ENCODE measurements at regions not wholly inside any gene's neighbourhood (a gene's known extent, or its start where the extent isn't known, plus 50 kb on each side); places are given as distances from the start of the nearest gene placed in this dataset.
"Not testable (repeated sequence)": the region's sequence is repeated elsewhere in the genome, so short reads cannot be mapped to it uniquely, and the experiment has no call there.

GRCh38 chr1:19591482-19592091, 52.5 kb upstream of the NBL1 start:
- in situ Hi-C loops (cut with HindIII; ENCODE audit: low pct_unique_long_range_greater_than_20kb, low sequenced_read_pairs), result no loop called here
- DNase-seq (ENCODE audit: low read depth), result no peak

- no peak for DNase-seq (ENCODE audit: low read depth)
- in situ Hi-C loops (cut with HindIII; ENCODE audit: low pct_unique_long_range_greater_than_20kb, low sequenced_read_pairs), result no loop called here
Observed at GRCh38 chr1:19585507-19585906, 58.6 kb upstream of the NBL1 start.

- DNase-seq (ENCODE audit: low read depth), result peak; percentile 16
- in situ Hi-C loops (cut with HindIII; ENCODE audit: low pct_unique_long_range_greater_than_20kb, low sequenced_read_pairs), result no loop called here
Observed at GRCh38 chr1:19582318-19582717, 61.8 kb upstream of the NBL1 start.

GRCh38 chr1:19581381-19581780, 62.7 kb upstream of the NBL1 start:
- no peak for DNase-seq (ENCODE audit: low read depth)
- in situ Hi-C loops (cut with HindIII; ENCODE audit: low pct_unique_long_range_greater_than_20kb, low sequenced_read_pairs), result no loop called here

GRCh38 chr1:19577561-19577960, 66.5 kb upstream of the NBL1 start:
- DNase-seq (ENCODE audit: low read depth), result no peak
- in situ Hi-C loops (cut with HindIII; ENCODE audit: low pct_unique_long_range_greater_than_20kb, low sequenced_read_pairs), result no loop called here

- in situ Hi-C loops (cut with HindIII; ENCODE audit: low pct_unique_long_range_greater_than_20kb, low sequenced_read_pairs), result no loop called here
- no peak for DNase-seq (ENCODE audit: low read depth)
Observed at GRCh38 chr1:19577036-19577435, 67.1 kb upstream of the NBL1 start.

- no peak for DNase-seq (ENCODE audit: low read depth)
- in situ Hi-C loops (cut with HindIII; ENCODE audit: low pct_unique_long_range_greater_than_20kb, low sequenced_read_pairs), result no loop called here
Observed at GRCh38 chr1:19569786-19570185, 74.3 kb upstream of the NBL1 start.

GRCh38 chr1:19567041-19567440, 77.1 kb upstream of the NBL1 start:
- no peak for DNase-seq (ENCODE audit: low read depth)
- in situ Hi-C loops (cut with HindIII; ENCODE audit: low pct_unique_long_range_greater_than_20kb, low sequenced_read_pairs), result no loop called here

- in situ Hi-C loops (cut with HindIII; ENCODE audit: low pct_unique_long_range_greater_than_20kb, low sequenced_read_pairs), result no loop called here
- DNase-seq (ENCODE audit: low read depth), result no peak
Observed at GRCh38 chr1:19564366-19564765, 79.0 kb upstream of the CAPZB start.

GRCh38 chr1:19563324-19564097, 78.2 kb upstream of the CAPZB start:
- DNase-seq (ENCODE audit: low read depth), result no peak
- in situ Hi-C loops (cut with HindIII; ENCODE audit: low pct_unique_long_range_greater_than_20kb, low sequenced_read_pairs), result no loop called here

- in situ Hi-C loops (cut with HindIII; ENCODE audit: low pct_unique_long_range_greater_than_20kb, low sequenced_read_pairs), result no loop called here
- no peak for DNase-seq (ENCODE audit: low read depth)
Observed at GRCh38 chr1:19562847-19563246, 77.5 kb upstream of the CAPZB start.

- in situ Hi-C loops (cut with HindIII; ENCODE audit: low pct_unique_long_range_greater_than_20kb, low sequenced_read_pairs), result no loop called here
- no peak for DNase-seq (ENCODE audit: low read depth)
Observed at GRCh38 chr1:19560480-19560879, 75.1 kb upstream of the CAPZB start.

- DNase-seq (ENCODE audit: low read depth), result no peak
- in situ Hi-C loops (cut with HindIII; ENCODE audit: low pct_unique_long_range_greater_than_20kb, low sequenced_read_pairs), result no loop called here
Observed at GRCh38 chr1:19559641-19560040, 74.3 kb upstream of the CAPZB start.

GRCh38 chr1:19557609-19558051, 72.3 kb upstream of the CAPZB start:
- DNase-seq (ENCODE audit: low read depth), result no peak
- in situ Hi-C loops (cut with HindIII; ENCODE audit: low pct_unique_long_range_greater_than_20kb, low sequenced_read_pairs), result no loop called here

GRCh38 chr1:19554090-19554489, 68.8 kb upstream of the CAPZB start:
- DNase-seq (ENCODE audit: low read depth), result no peak
- in situ Hi-C loops (cut with HindIII; ENCODE audit: low pct_unique_long_range_greater_than_20kb, low sequenced_read_pairs), result no loop called here

- in situ Hi-C loops (cut with HindIII; ENCODE audit: low pct_unique_long_range_greater_than_20kb, low sequenced_read_pairs), result no loop called here
- DNase-seq (ENCODE audit: low read depth), result no peak
Observed at GRCh38 chr1:19552291-19553010, 67.1 kb upstream of the CAPZB start.

GRCh38 chr1:19551837-19552236, 66.5 kb upstream of the CAPZB start:
- in situ Hi-C loops (cut with HindIII; ENCODE audit: low pct_unique_long_range_greater_than_20kb, low sequenced_read_pairs); DNase-seq (ENCODE audit: low read depth): not testable (repeated sequence)

GRCh38 chr1:19550437-19550836, 65.1 kb upstream of the CAPZB start:
- in situ Hi-C loops (cut with HindIII; ENCODE audit: low pct_unique_long_range_greater_than_20kb, low sequenced_read_pairs); DNase-seq (ENCODE audit: low read depth): not testable (repeated sequence)

- in situ Hi-C loops (cut with HindIII; ENCODE audit: low pct_unique_long_range_greater_than_20kb, low sequenced_read_pairs), result no loop called here
- no peak for DNase-seq (ENCODE audit: low read depth)
Observed at GRCh38 chr1:19547814-19548213, 62.5 kb upstream of the CAPZB start.
